H1 (cell line): ENCODE measurements at regions not wholly inside any gene's neighbourhood (a gene's known extent, or its start where the extent isn't known, plus 50 kb on each side); places are given as distances from the start of the nearest gene placed in this dataset.

Experiments
- CTCF ChIA-PET: fragments of 300-600 bp; sonication (Branson Sonifier 250); formaldehyde crosslinking; loops from one replicate; lab custom pipeline; 2021; ENCODE audit not compliant: partially characterized antibody; lab: Charles Lee
- POLR2A ChIA-PET: fragments of 300-600 bp; sonication (Branson Sonifier 250); formaldehyde crosslinking; loops from one replicate; lab custom pipeline; 2021; ENCODE audit warnings: inconsistent platforms; ENCODE audit not compliant: partially characterized antibody; lab: Charles Lee
- DNase-seq, 2 experiments: peaks; one replicate each; pipeline versions ENCODE4 v3.0.0 to v3.0.0-alpha.2; 2010 to 2022; ENCODE audit warnings: low spot score in 2 of 2, low read depth in 1 of 2, mixed read lengths in 1 of 2
- FAIRE-seq: peaks from 2 replicates; lab custom pipeline; 2011; peaks lifted over from hg19 to GRCh38; lab: Jason Lieb, UNC
- H2AFZ ChIP-seq: 2 replicates; pipeline ENCODE4 v1.8.1; 2012; ENCODE audit warnings: low read length, inconsistent platforms
- H2AK5ac ChIP-seq: 2 replicates; pipeline ENCODE4 v1.6.1; 2013; ENCODE audit warnings: low read depth, low read length
- H2BK120ac ChIP-seq: replicated peaks from 2 replicates; pipeline ENCODE3; 2013; ENCODE audit warnings: low read depth, low read length, inconsistent platforms
- H2BK12ac ChIP-seq: 2 replicates; pipeline ENCODE4 v1.6.1; 2013; ENCODE audit warnings: low read depth, low read length
- H2BK15ac ChIP-seq: 2 replicates; pipeline ENCODE4 v1.6.1; 2013; ENCODE audit warnings: low read length
- H2BK20ac ChIP-seq: 2 replicates; pipeline ENCODE4 v1.6.1; 2013; ENCODE audit warnings: low read length
- H2BK5ac ChIP-seq: 2 replicates; pipeline ENCODE4 v1.6.1; 2013; ENCODE audit warnings: low read depth, low read length
- H3K14ac ChIP-seq: 2 replicates; pipeline ENCODE4 v1.6.1; 2013; ENCODE audit warnings: inconsistent platforms; ENCODE audit not compliant: insufficient read length
- H3K18ac ChIP-seq: 2 replicates; pipeline ENCODE4 v1.6.1; 2013; ENCODE audit warnings: low read length; ENCODE audit errors: extremely low read depth
- H3K23ac ChIP-seq: 2 replicates; pipeline ENCODE4 v1.6.1; 2013; ENCODE audit warnings: inconsistent platforms; ENCODE audit not compliant: insufficient read length
- H3K23me2 ChIP-seq: 2 replicates; pipeline ENCODE4 v1.6.1; 2013; ENCODE audit warnings: low read depth, low read length
- H3K27ac ChIP-seq: 2 replicates; pipeline ENCODE4 v1.6.1; 2011; ENCODE audit warnings: low read depth, low read length, inconsistent platforms
- H3K27me3 ChIP-seq, 4 experiments: replicated peaks in 1 of 4; 1 replicate in 1 of 4; 2 replicates in 3 of 4; pipeline versions ENCODE4 v1.6.1 to v1.8.1; 2011 to 2013; ENCODE audit warnings: low read length in 3 of 4, mild to moderate bottlenecking in 3 of 4, inconsistent platforms in 2 of 4, mixed read lengths in 2 of 4, moderate library complexity in 1 of 4; ENCODE audit not compliant: control insufficient read depth in 3 of 4, insufficient read depth in 3 of 4; ENCODE audit errors: extremely low read depth in 1 of 4
- H3K36me3 ChIP-seq, 4 experiments: 2 replicates each; pipeline versions ENCODE4 v1.6.1 to v1.8.1; 2011 to 2013; ENCODE audit warnings: mild to moderate bottlenecking in 4 of 4, low read length in 3 of 4, moderate library complexity in 2 of 4, control low read depth in 1 of 4, inconsistent platforms in 1 of 4; ENCODE audit not compliant: insufficient read depth in 4 of 4, control insufficient read depth in 2 of 4
- H3K4ac ChIP-seq: replicated peaks from 2 replicates; pipeline ENCODE3; 2013; ENCODE audit warnings: low read length, low read depth, mixed read lengths, inconsistent platforms; ENCODE audit not compliant: insufficient read length
- H3K4me1 ChIP-seq, 4 experiments: replicated peaks in 1 of 4; 1 replicate in 1 of 4; 2 replicates in 3 of 4; pipeline versions ENCODE4 v1.6.1 to v1.8.1; 2011 to 2013; ENCODE audit warnings: low read length in 3 of 4, inconsistent platforms in 2 of 4, mixed read lengths in 1 of 4; ENCODE audit not compliant: insufficient read depth in 4 of 4, control insufficient read depth in 3 of 4
- H3K4me2 ChIP-seq, 2 experiments: 2 replicates each; pipeline versions ENCODE4 v1.6.1 to v1.8.1; 2011 to 2013; ENCODE audit warnings: low read depth in 2 of 2, low read length in 2 of 2, control low read depth in 1 of 2, inconsistent platforms in 1 of 2, mild to moderate bottlenecking in 1 of 2; ENCODE audit not compliant: insufficient read depth in 1 of 2
- H3K4me3 ChIP-seq, 4 experiments: fragments of 200-600, 300-600 bp in 1 of 4; sonication (generic), shearing (Covaris generic), sonication (Bioruptor Twin) in 1 of 4; 2 replicates each; pipeline versions ENCODE4 v1.5.1 to v1.8.1; 2011 to 2016; ENCODE audit warnings: low read length in 4 of 4, low read depth in 3 of 4, control low read depth in 2 of 4, inconsistent platforms in 2 of 4, mild to moderate bottlenecking in 2 of 4, mixed read lengths in 1 of 4, moderate library complexity in 1 of 4; ENCODE audit not compliant: insufficient read depth in 2 of 4; ENCODE audit errors: extremely low read depth in 1 of 4
- H3K56ac ChIP-seq: replicated peaks from 2 replicates; pipeline ENCODE3; 2013; ENCODE audit warnings: low read depth, mild to moderate bottlenecking, mixed read lengths, low read length, inconsistent platforms; ENCODE audit not compliant: insufficient read length
- H3K79me1 ChIP-seq: 2 replicates; pipeline ENCODE4 v1.6.1; 2013; ENCODE audit warnings: low read depth, low read length, control low read depth
- H3K79me2 ChIP-seq, 2 experiments: 2 replicates each; pipeline versions ENCODE4 v1.6.1 to v1.8.1; 2012 to 2013; ENCODE audit warnings: low read length in 2 of 2, mild to moderate bottlenecking in 2 of 2, inconsistent platforms in 1 of 2; ENCODE audit not compliant: insufficient read depth in 2 of 2, control insufficient read depth in 1 of 2
- H3K9ac ChIP-seq, 4 experiments: replicated peaks in 1 of 4; 1 replicate in 1 of 4; 2 replicates in 3 of 4; pipeline versions ENCODE4 v1.6.1 to v1.8.1; 2011 to 2013; ENCODE audit warnings: low read depth in 3 of 4, low read length in 3 of 4, control low read depth in 2 of 4, mild to moderate bottlenecking in 2 of 4, moderate library complexity in 2 of 4, inconsistent platforms in 1 of 4; ENCODE audit errors: extremely low read depth in 1 of 4
- H3K9me3 ChIP-seq, 2 experiments: 2 replicates each; pipeline versions ENCODE4 v1.6.1 to v1.8.1; 2012 to 2013; ENCODE audit warnings: mild to moderate bottlenecking in 2 of 2, moderate library complexity in 2 of 2, control low read depth in 1 of 2, inconsistent platforms in 1 of 2, low read depth in 1 of 2, low read length in 1 of 2, mixed read lengths in 1 of 2; ENCODE audit not compliant: insufficient read depth in 2 of 2
- H4K20me1 ChIP-seq, 2 experiments: replicated peaks in 1 of 2; 2 replicates each; pipeline versions ENCODE3 to v1.8.1; 2011 to 2013; ENCODE audit warnings: inconsistent platforms in 2 of 2, low read length in 2 of 2, mild to moderate bottlenecking in 1 of 2; ENCODE audit not compliant: insufficient read depth in 2 of 2, control insufficient read depth in 1 of 2
- H4K5ac ChIP-seq: 2 replicates; pipeline ENCODE4 v1.6.1; 2013; ENCODE audit warnings: low read length, low read depth, mixed read lengths, inconsistent platforms; ENCODE audit not compliant: insufficient read length
- H4K8ac ChIP-seq: 2 replicates; pipeline ENCODE4 v1.8.0; 2013; ENCODE audit warnings: mild to moderate bottlenecking, moderate library complexity, low read length, inconsistent platforms; ENCODE audit not compliant: insufficient read depth; ENCODE audit errors: extremely low read depth
- H4K91ac ChIP-seq: replicated peaks from 2 replicates; pipeline ENCODE3; 2013; ENCODE audit warnings: low read length, mixed read lengths, inconsistent platforms; ENCODE audit not compliant: insufficient read length
- ASH2L ChIP-seq: fragments of 200-600, 300-600 bp; sonication (generic); IDR thresholded peaks from one replicate; pipeline ENCODE4 v1.7.1; 2017; ENCODE audit warnings: low read length
- ATF2 ChIP-seq: IDR thresholded peaks from 2 replicates; pipeline ENCODE4 v1.6.1; 2012; ENCODE audit warnings: low read length, inconsistent platforms
- BRCA1 ChIP-seq: IDR thresholded peaks from 2 replicates; pipeline ENCODE4 v1.6.1; 2012; ENCODE audit warnings: low read depth, low read length, improper control_type of control experiment
- CHD1 ChIP-seq: IDR thresholded peaks from 2 replicates; pipeline ENCODE4 v1.6.1; 2012; ENCODE audit warnings: low read depth, low read length, improper control_type of control experiment
- EGR1 ChIP-seq: IDR thresholded peaks from 2 replicates; pipeline ENCODE4 v1.6.1; 2011; ENCODE audit warnings: low read depth, low read length, borderline replicate concordance
- EP300 ChIP-seq, 2 experiments: IDR thresholded peaks; 1 replicate in 1 of 2; 2 replicates in 1 of 2; pipeline ENCODE4 v1.6.1; 2011 to 2012; ENCODE audit warnings: low read depth in 2 of 2, low read length in 2 of 2, mild to moderate bottlenecking in 2 of 2, borderline replicate concordance in 1 of 2, inconsistent platforms in 1 of 2, moderate library complexity in 1 of 2
- HDAC6 ChIP-seq: IDR thresholded peaks from one replicate; pipeline ENCODE4 v1.7.1; 2012; ENCODE audit warnings: low read depth, mild to moderate bottlenecking, inconsistent platforms, low read length, moderate library complexity
- KDM4A ChIP-seq: IDR thresholded peaks from one replicate; pipeline ENCODE4 v1.7.1; 2012; ENCODE audit warnings: low read depth, mild to moderate bottlenecking, moderate library complexity, low read length, inconsistent platforms; ENCODE audit not compliant: severe bottlenecking
- MAFK ChIP-seq: IDR thresholded peaks from 2 replicates; pipeline ENCODE4 v1.6.1; 2012; ENCODE audit warnings: low read depth, mild to moderate bottlenecking, improper control_type of control experiment, low read length
- NANOG ChIP-seq: IDR thresholded peaks from 2 replicates; pipeline ENCODE4 v1.6.1; 2011; ENCODE audit warnings: low read length, low read depth, mild to moderate bottlenecking, inconsistent platforms; ENCODE audit not compliant: insufficient read depth, poor library complexity, severe bottlenecking
- RAD21 ChIP-seq, 2 experiments: IDR thresholded peaks in 1 of 2; conservative IDR thresholded peaks in 1 of 2; 2 replicates each; pipeline ENCODE4 v1.6.1; 2011; ENCODE audit warnings: low read depth in 2 of 2, low read length in 2 of 2, improper control_type of control experiment in 1 of 2, inconsistent platforms in 1 of 2, mild to moderate bottlenecking in 1 of 2, moderate library complexity in 1 of 2
- RXRA ChIP-seq: IDR thresholded peaks from 2 replicates; pipeline ENCODE4 v1.6.1; 2011; ENCODE audit warnings: low read depth, mild to moderate bottlenecking, low read length, moderate library complexity; ENCODE audit not compliant: insufficient read depth
- ZNF274 ChIP-seq: IDR thresholded peaks from 2 replicates; pipeline ENCODE4 v1.7.0; 2012; ENCODE audit warnings: low read length, borderline replicate concordance; ENCODE audit errors: extremely low read depth
- WGBS, 2 experiments: shearing (Covaris generic) in 1 of 2; methylation state at CpG; one replicate each; pipeline versions ENCODE4 v1.1.6 to v1.1.7; 2013 to 2015; ENCODE audit warnings: low lambda C conversion rate in 2 of 2, mixed read lengths in 2 of 2, inconsistent platforms in 1 of 2, low coverage in 1 of 2, missing lambda C conversion rate in 1 of 2; ENCODE audit not compliant: insufficient replicate concordance in 2 of 2, insufficient coverage in 1 of 2, insufficient read length in 1 of 2; ENCODE audit errors: extremely low coverage in 1 of 2, missing lambda C conversion rate in 1 of 2; 5-methylcytosine and 5-hydroxymethylcytosine counted together

GRCh38 chr2:150781142-150781541 lies 293.7 kb upstream of the RND3 start:
- Histone ChIP-seq H2AFZ (0 out of 2 replicates have a peak overlapping the region, but pooled peaks have one; percentile 62), H3K27ac (no peak overlapping the region), H2BK12ac (no peak overlapping the region), H2BK5ac (no peak overlapping the region), H3K18ac (no peak overlapping the region), H3K56ac (no peak overlapping the region), H3K4me2 (no peak overlapping the region), H2BK15ac (0 out of 2 replicates have a peak overlapping the region, but pooled peaks have one; percentile 41), H4K8ac (no peak overlapping the region), H3K9ac (no peak overlapping the region), H3K23me2 (no peaks in the 10 kb centered on the region), H3K27me3 (no peaks in the 10 kb centered on the region), H3K79me2 (no peaks in the 10 kb centered on the region), H4K5ac (no peak overlapping the region), H2BK120ac (no peak overlapping the region), H3K4me1 (no peaks in the 10 kb centered on the region), H3K4ac (no peak overlapping the region), H3K14ac (no peak overlapping the region), H4K91ac (no peak overlapping the region), H2AK5ac (no peak overlapping the region), H3K79me1 (no peaks in the 10 kb centered on the region), H3K9me3 (no peaks in the 10 kb centered on the region), H3K36me3 (no peaks in the 10 kb centered on the region), H3K23ac (no peak overlapping the region), H2BK20ac (0 out of 2 replicates have a peak overlapping the region, but pooled peaks have one; percentile 44), H4K20me1 (no peaks in the 10 kb centered on the region), H3K4me3 (no peak overlapping the region)
- 97% methylated on average over 7 of the region's 7 CpGs; no CpG with 5 or more reads in 1 of the 2 experiments for WGBS, 2 experiments
- DNase-seq (no peak), FAIRE-seq (no peak)
- ChIA-PET CTCF (no interaction called here), POLR2A (no interaction called here)
- no peak for TF ChIP-seq EGR1
- no peak for TF ChIP-seq KDM4A
- TF ChIP-seq BRCA1 = no peak
- no peak for TF ChIP-seq MAFK
- TF ChIP-seq NANOG = no peak
- no peak for TF ChIP-seq ASH2L
- TF ChIP-seq CHD1 = no peak
- no peak for TF ChIP-seq ZNF274
- no peak for TF ChIP-seq ATF2
- no peak for TF ChIP-seq HDAC6
- TF ChIP-seq RAD21 (IDR thresholded peaks at IDR 0.05 in 1 of 2, conservative IDR thresholded peaks at IDR 0.05 in 1 of 2; ENCODE audit: low read depth in 2 of 2, low read length in 2 of 2) = no peak
- TF ChIP-seq RXRA = no peak
- no peak for TF ChIP-seq EP300 (IDR thresholded peaks at IDR 0.05; ENCODE audit: borderline replicate concordance in 1 of 2, low read depth in 2 of 2, low read length in 2 of 2)
